A673 (cell line): ENCODE measurements at regions not wholly inside any gene's neighbourhood (a gene's known extent, or its start where the extent isn't known, plus 50 kb on each side); places are given as distances from the start of the nearest gene placed in this dataset.
"Not testable (repeated sequence)": the region's sequence is repeated elsewhere in the genome, so short reads cannot be mapped to it uniquely, and the experiment has no call there.

ENCODE experiments used
- BruUV-seq: library from RNA; stranded (reverse); fragments of 400-500 nt; replicated peaks from 2 replicates; lab custom pipeline; 2021; lab: Mats Ljungman, UMichigan
- CTCF ChIA-PET: fragments of 300-600 bp; sonication (Branson Sonifier 250); formaldehyde crosslinking; loops from one replicate; lab custom pipeline; 2022; ENCODE audit warnings: antibody characterized with exemption; lab: Charles Lee
- POLR2A ChIA-PET: fragments of 300-600 bp; sonication (Branson Sonifier 250); formaldehyde crosslinking; loops from one replicate; lab custom pipeline; 2022; ENCODE audit warnings: antibody characterized with exemption; ENCODE audit not compliant: low non-redundant PET; lab: Charles Lee
- DNase-seq: peaks from one replicate; pipeline ENCODE4 v3.0.0-alpha.2; 2015; ENCODE audit warnings: low spot score
- H3K27ac ChIP-seq: fragments of 200-600 bp; sonication (generic); 2 replicates; pipeline ENCODE4 v1.5.1; 2016; ENCODE audit warnings: mixed run types, low read depth, mild to moderate bottlenecking, mixed read lengths, antibody characterized with exemption, low read length; ENCODE audit not compliant: poor library complexity, severe bottlenecking
- H3K27me3 ChIP-seq: fragments of 200-600 bp; sonication (generic); replicated peaks from 2 replicates; pipeline ENCODE4 v1.6.1; 2017; ENCODE audit warnings: mixed run types, low read depth, mild to moderate bottlenecking, mixed read lengths, antibody characterized with exemption, low read length; ENCODE audit not compliant: insufficient read depth, poor library complexity
- H3K36me3 ChIP-seq: fragments of 200-600 bp; sonication (generic); 2 replicates; pipeline ENCODE4 v1.6.1; 2016; ENCODE audit warnings: mixed run types, mild to moderate bottlenecking, mixed read lengths, antibody characterized with exemption, low read length; ENCODE audit not compliant: insufficient read depth, poor library complexity, severe bottlenecking
- H3K4me1 ChIP-seq: fragments of 200-600 bp; sonication (generic); 2 replicates; pipeline ENCODE4 v1.6.1; 2017; ENCODE audit warnings: mixed run types, mild to moderate bottlenecking, mixed read lengths, antibody characterized with exemption, low read length; ENCODE audit not compliant: insufficient read depth, poor library complexity, severe bottlenecking
- H3K4me3 ChIP-seq: fragments of 200-600 bp; sonication (generic); 2 replicates; pipeline ENCODE4 v1.5.1; 2016; ENCODE audit warnings: low read depth, mixed run types, mild to moderate bottlenecking, mixed read lengths, low read length; ENCODE audit not compliant: poor library complexity, severe bottlenecking
- H3K9me3 ChIP-seq: fragments of 200-600 bp; sonication (generic); 2 replicates; pipeline ENCODE4 v1.6.1; 2016; ENCODE audit warnings: mixed run types, low read depth, mild to moderate bottlenecking, mixed read lengths, antibody characterized with exemption, low read length; ENCODE audit not compliant: poor library complexity, severe bottlenecking
- CTCF ChIP-seq: fragments of 300-800, 200-600 bp; sonication (generic); conservative IDR thresholded peaks from 2 replicates; pipeline ENCODE4 v1.5.1; 2017; ENCODE audit warnings: low read depth, mild to moderate bottlenecking, antibody characterized with exemption, low read length, moderate library complexity, mixed read lengths
- EZH2 ChIP-seq: fragments of 200-600 bp; sonication (generic); IDR thresholded peaks from 2 replicates; pipeline ENCODE4 v1.6.1; 2017; ENCODE audit warnings: borderline replicate concordance, low read depth, mild to moderate bottlenecking, mixed read lengths, antibody characterized with exemption, low read length; ENCODE audit not compliant: poor library complexity, severe bottlenecking
- intact Hi-C: fragments of 100-400 bp; cut with micrococcal nuclease; formaldehyde crosslinking; loops from one replicate; pipeline ENCODE4 v1.10.0; 2022; ENCODE audit not compliant: unreplicated experiment

GRCh38 chr6:82555801-82556200 is 192.2 kb downstream of the TPBG start:
- ChIA-PET CTCF (no interaction called here), POLR2A (no interaction called here)
- H3K9me3 ChIP-seq, result no peaks in the 10 kb centered on the region
- DNase-seq, result no peak
- intact Hi-C loops, result no loop called here
- no peak overlapping the region for H3K27ac ChIP-seq
- BruUV-seq, result no TSS peak
- H3K4me1 ChIP-seq, result no peaks in the 10 kb centered on the region
- no peak overlapping the region for H3K4me3 ChIP-seq
- H3K36me3 ChIP-seq, result no peaks in the 10 kb centered on the region
- TF ChIP-seq CTCF (no peak), EZH2 (no peak)
- no peaks in the 10 kb centered on the region for H3K27me3 ChIP-seq

DNA sequence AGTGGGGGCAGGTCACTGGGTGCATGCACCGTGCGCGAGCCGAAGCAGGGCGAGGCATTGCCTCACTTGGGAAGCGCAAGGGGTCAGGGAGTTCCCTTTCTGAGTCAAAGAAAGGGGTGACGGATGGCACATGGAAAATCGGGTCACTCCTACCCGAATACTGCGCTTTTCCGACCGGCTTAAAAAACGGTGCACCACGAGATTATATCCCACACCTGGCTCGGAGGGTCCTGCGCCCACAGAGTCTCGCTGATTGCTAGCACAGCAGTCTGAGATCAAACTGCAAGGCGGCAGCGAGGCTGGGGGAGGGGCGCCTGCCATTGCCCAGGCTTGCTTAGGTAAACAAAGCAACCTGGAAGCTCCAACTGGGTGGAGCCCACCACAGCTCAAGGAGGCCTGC is 194.9 kb downstream of the TPBG start:
- H3K4me1 ChIP-seq, H3K27ac ChIP-seq, BruUV-seq, H3K9me3 ChIP-seq, DNase-seq, CTCF ChIA-PET, H3K4me3 ChIP-seq, H3K36me3 ChIP-seq, H3K27me3 ChIP-seq, intact Hi-C loops, POLR2A ChIA-PET: not testable (repeated sequence)

- POLR2A ChIA-PET, result interaction anchor here (0.7 kb wide), 1 partner anchor 27 kb away, joined by 6 read pairs; no protein-coding TSS in a partner anchor
- H3K4me3 ChIP-seq, result no peak overlapping the region
- no peaks in the 10 kb centered on the region for H3K4me1 ChIP-seq
- no peak overlapping the region for H3K27ac ChIP-seq
- intact Hi-C loops, result no loop called here
- no peak for TF ChIP-seq EZH2
- no peak for TF ChIP-seq CTCF
- H3K9me3 ChIP-seq, result no peaks in the 10 kb centered on the region
- no peaks in the 10 kb centered on the region for H3K27me3 ChIP-seq
- H3K36me3 ChIP-seq, result no peaks in the 10 kb centered on the region
- DNase-seq, result no peak
- no TSS peak for BruUV-seq
- CTCF ChIA-PET, result no interaction called here
Observed at GRCh38 chr6:82567621-82568020, 204.0 kb downstream of the TPBG start.

- H3K27ac ChIP-seq, result no peak overlapping the region
- POLR2A ChIA-PET, result no interaction called here
- no peak for DNase-seq
- H3K36me3 ChIP-seq, result no peaks in the 10 kb centered on the region
- no peaks in the 10 kb centered on the region for H3K27me3 ChIP-seq
- H3K4me3 ChIP-seq, result no peak overlapping the region
- CTCF ChIA-PET, result no interaction called here
- no peaks in the 10 kb centered on the region for H3K9me3 ChIP-seq
- TF ChIP-seq CTCF (no peak), EZH2 (no peak)
- H3K4me1 ChIP-seq, result no peaks in the 10 kb centered on the region
- intact Hi-C loops, result no loop called here
- no TSS peak for BruUV-seq
Observed at GRCh38 chr6:82568290-82568993, 204.8 kb downstream of the TPBG start.
